DMS153 (cell line): ENCODE measurements at regions not wholly inside any gene's neighbourhood (a gene's known extent, or its start where the extent isn't known, plus 50 kb on each side); places are given as distances from the start of the nearest gene placed in this dataset.
A peak's percentile ranks its signal among the peaks of the same experiment; 100 is the strongest.
"Not testable (repeated sequence)": the region's sequence is repeated elsewhere in the genome, so short reads cannot be mapped to it uniquely, and the experiment has no call there.

Source experiments
- DNase-seq: peaks from one replicate; lab custom pipeline; 2025; lab: John Stamatoyannopoulos, UW

DNA sequence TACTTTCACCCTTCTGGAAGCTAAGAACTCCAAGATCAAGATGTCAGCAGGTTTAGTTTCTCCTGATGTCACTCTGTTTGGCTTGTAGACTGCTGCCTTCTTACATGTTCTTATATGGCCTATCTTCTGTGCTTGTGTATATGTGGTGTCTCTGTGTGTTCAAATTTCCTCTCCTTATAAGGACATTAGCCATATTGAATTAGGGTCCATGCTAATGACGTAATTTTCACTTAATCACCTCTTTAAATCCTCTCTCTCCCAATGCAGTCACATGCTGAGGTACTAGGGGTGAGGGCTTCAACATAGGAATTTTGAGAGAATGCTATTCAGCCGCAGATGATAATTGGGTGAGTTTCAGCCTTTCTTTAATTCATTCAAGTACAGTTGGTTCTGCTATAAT lies 458.3 kb upstream of the SYT4 start:
- no peak for DNase-seq

DNA sequence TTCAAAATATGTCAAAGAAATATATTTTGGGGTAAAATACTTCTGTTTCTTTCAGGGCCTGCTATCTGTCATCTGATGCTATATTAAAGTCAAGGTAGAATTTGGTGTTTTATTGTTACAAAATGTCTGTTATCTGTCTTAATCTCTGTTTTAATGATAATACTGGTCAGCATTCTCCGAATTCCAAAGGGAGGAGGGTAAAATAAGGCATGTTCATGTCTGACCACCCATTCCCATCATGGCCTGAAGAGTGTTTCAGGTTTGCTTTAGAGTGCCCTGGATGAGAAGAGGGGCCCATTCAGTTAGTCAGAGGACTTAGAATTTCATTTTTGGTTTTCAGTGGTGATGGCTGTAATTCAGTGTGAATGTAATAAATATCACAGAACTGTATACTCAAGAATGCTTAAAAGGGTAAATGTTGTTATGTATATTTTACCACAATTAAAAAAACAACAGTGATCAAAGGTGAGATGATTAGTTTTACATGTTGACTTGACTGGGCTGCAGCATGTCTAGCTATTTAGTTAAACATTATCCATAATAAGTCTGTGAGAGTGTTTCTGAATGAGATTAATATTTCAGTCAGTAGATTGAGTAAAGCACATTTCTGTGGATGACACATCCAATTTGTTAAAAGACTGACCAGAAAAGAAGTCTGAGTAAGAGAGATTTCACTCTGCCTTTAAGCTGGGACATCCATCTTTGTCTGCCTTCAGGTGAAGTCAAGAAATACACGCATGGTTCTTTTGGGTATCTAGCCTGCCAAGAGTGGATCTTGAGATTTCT lies 467.9 kb upstream of the SYT4 start:
- no peak for DNase-seq

DNA sequence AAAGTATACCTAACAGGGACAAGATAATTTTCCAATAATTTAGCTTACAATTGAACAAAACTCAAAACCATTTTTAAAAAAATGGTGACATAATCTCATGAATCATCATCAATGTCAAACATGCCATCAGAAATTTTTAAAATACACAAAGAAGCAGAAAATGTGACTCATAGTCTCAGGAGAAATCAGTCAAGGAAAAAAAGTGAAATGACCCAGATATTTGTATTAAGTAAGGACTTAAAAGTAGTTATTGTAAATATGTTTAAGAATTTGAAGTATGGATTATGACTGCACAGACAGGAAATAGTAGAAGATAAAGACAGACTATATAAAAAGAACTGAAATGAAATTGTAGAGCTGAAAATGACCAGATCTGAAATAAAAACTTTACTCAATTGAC lies 473.9 kb upstream of the SYT4 start:
- no peak for DNase-seq

DNA sequence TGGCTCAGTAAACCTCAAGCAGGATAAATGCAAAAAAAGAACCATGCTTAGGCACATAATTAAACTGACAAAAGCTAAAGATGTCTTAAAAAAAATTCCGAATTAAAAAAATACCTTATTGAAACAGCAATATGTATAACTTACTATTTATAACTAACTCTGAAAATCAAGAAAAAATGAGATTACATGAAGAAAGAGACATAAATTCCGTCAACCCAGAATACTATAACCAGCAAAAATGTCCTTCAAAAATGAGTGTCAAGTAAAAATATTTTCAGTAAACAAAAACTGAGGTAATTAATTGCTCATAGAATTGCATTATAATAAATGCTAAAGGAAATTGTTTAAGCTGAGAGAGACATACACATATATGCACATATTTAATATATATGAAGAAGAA lies 474.5 kb upstream of the SYT4 start:
- DNase-seq: no peak

DNA sequence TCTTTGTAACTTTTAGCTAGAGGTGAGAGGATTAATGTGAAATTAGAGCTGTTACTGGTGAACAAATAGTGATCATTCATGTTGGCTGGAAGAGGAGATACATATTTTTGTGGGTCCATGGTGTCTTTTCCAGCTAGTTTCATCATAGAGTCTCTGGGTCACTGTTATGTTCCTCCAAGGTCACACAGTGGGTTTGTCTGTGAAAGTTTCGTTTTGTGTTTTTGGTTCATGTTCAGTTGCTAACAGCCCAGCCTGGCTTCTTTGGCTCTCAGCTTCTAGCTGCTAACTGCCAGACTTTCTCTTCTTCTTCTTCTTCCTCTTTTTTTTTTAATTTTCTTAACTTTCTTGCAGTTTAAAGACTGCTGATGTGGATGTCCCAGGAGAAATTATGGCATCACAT lies 480.0 kb upstream of the SYT4 start:
- no peak for DNase-seq

DNA sequence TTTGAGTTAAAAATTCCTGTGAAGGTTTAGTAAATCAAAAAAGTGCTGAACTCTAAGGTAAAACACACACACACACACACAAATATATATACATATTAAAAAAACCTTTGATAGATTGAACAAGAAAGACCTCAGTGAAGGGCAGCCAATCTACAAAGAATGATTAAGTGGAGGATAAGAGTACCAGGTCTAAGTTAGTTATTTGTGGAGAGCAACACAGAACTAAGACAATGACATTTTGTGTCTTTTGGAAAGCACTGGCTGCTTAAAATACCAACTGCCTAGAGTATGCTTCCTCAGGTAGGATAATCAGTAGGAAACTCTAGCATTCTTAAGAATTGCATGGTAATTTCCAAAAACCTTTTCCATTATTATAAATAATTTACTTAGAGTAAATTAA lies 481.4 kb upstream of the SYT4 start:
- no peak for DNase-seq

DNA sequence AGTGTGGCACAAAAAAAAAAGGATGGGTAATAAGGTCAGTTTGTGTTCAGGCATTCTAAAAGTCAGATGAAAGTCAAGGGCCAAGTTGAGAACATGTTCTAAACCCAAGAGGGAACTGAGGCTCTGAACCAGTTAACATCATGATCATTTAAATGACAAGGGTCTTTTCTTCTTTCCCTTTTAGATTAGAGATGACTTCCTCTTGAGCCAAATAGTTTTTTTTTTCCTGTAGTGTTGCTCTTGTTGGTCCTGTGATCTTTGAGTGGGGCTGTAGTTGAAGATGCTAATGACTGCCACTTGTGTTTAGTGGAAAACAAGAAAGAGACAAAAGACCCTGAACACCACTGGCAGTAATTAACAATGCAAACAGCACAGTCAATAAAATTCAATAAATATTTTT lies 482.7 kb upstream of the SYT4 start:
- no peak for DNase-seq

DNA sequence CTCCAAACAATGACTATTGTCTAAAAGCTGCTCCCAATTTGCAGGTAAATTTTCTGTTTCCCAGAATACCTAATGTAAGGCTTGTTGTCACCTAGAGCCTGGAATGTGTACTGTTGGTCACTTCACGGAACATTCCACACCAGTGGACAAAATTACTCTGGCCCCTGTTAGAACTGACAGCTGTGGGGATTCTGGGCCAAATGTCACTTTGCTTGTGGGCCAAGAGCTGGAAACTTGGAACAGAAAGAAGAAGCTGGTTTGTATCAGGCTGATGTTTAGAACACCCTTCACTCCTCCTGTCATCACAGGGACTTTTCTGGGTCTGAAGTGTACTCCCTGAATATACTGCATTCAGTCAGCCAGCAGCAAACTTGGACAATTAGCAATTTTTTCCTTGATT lies 495.6 kb upstream of the SYT4 start:
- DNase-seq: no peak

DNA sequence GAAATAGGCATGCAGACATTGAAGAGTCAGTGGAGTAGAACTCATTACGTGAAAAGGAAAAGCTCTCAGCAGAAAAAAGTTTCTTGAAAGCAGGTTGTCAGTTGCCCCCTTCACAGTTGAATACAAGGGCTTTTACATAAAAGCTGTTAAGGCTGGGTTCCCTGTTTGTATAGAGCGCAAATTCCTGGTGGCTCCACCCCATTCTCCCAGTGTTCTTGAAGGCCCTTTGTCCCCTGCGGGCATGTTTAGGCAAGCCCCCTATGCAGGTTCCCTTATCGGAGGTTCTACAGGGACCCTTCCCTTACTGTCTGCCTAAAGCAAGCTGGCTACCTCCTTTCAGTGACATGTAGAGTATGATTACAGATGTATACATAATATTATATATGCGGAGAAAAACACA lies 497.2 kb upstream of the SYT4 start:
- DNase-seq: no peak

DNA sequence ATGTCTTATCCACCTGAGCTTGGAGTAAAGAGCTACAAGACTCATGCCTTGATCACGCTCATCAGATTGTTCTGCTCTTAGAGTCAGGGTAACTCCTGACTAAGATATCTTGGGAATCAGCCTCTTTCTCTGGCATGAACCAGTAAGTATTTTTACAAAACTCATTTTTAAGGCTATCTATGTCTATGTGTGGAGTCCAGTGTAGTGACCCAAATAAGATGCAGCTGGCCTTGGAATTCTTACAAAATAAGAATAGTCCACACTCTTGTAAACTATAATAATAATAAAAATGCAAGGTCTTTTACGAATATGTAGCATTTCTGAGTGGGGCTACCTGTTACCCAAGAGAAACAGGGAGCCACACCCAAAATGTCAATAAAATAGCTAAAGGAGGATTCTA lies 498.3 kb upstream of the SYT4 start:
- DNase-seq: no peak

DNA sequence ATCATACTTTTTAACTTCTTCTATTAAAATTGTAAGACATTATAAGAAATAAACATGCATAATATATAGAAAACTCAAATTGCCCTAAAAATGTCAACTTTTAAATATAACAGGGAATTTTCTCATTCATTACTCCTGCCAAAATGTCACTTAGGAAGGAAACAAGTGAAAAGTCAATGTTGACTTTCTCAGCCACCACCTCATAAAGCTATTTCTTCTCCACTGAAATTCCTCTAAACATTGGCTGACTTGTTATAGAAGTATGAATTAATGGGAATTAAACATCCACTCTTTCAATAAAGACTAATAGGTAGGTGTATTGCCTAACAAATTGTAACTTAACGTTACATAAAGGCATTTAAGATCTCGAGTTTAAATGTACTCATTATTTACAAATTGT lies 499.7 kb upstream of the SYT4 start:
- DNase-seq: no peak

DNA sequence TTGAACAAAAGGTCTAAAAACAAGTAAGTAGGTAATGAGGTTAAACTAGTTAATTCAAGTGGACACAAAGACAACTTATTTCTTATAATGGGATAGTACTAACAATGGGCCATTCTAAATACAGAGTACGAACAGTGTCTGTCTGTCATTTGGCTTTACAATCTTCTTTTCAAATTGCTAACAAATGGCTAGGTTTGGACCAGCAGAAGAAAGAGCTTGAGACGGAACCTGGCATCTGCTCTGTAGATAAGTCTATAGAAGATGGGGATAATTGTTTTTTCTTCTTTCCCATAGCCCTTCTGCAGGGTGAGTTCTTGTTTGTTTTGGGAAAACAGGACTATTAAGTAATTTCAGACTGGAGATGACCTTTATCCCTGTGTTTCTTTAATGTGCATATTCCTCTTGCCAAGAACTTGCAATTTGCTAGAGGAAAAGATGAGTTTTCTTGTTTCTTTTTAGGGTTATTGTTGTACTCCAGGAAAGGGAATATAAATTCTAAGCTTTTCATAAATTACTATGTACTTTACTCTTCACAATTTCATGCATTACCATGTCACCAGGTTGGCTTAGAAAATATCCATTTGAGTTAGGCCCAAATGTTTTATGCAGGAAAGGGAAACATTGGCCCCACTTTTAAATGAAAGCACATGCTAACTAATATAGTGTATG lies 500.5 kb upstream of the SYT4 start:
- no peak for DNase-seq

DNA sequence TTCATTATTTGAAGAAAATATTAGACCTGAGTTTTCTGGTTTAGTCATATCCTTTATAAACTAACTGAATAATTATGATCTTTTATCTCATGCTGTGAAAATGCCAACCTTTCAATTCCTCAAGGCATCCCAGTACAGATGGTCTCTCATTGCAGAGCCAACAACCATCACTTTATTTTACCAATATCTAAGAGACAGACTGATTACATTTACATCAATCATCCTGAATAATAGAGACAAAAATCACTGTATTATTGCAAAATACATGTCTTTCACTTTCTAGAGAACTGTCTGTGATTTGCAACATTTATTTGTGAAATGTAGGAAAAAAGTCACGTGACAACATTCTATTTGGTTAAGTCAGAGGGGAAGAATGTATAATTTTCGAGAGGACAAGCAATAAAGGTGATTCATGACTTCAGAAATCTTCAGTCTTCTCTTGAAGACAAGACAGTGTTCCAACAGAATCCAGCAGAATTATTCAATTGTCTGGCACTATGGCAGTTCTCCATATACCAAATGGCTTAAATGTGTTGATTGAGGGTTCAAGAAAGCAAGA lies 503.6 kb upstream of the SYT4 start:
- DNase-seq: no peak

DNA sequence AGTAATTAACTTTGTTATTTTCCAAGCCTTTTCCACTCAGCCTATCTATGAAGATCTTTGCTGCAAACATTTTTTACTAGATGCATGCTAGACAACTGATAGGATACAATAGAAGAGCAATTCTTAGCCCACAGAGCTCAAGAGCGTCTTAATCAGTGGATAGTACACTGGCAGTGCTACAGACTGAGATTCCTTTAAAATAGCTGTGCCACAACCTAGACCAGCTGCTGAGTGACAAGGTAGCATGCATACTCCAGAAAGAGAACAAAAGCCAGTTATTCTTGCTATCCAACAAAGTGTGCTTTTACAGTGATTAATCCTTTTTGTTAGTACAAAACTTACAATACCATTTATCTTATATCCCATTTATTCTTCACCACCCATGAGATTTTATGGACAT lies 507.9 kb upstream of the SYT4 start:
- DNase-seq: no peak

DNA sequence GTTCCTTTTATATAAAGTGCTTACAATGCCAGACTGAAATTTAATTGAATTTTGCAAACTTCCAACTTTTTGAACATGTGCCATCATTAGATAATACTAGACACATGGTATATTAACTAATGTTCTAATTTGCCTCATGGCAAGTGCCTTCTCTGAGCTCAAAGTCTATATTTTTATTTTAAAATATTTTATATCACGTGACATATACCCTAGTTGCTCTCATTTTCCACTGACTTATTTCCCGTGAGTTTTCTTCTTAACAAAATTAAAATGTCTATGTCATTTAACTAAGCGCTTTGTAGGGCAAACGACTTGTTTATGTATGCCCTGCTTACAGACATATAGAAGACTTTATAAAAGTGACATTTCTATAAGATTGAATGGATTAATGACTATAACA lies 509.6 kb upstream of the SYT4 start:
- DNase-seq: no peak

DNA sequence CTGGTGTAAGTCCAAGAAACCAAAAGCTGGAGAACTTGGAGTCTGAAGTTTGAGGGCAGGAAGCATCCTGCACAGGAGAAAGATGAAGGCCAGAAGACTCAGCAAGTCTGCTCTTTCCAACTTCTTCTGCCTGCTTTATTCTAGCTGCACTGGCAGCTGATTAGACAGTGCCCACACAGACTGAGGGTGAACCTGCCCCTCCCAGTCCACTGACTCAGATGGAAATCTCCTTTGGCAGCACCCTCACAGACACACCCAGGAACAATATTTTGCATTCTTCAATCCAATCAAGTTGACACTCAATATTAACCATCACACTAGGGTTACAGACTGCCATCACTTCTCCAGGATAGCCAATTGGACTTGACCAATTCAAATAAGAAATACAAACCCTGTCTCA lies 510.4 kb upstream of the SYT4 start:
- not testable (repeated sequence) for DNase-seq

DNA sequence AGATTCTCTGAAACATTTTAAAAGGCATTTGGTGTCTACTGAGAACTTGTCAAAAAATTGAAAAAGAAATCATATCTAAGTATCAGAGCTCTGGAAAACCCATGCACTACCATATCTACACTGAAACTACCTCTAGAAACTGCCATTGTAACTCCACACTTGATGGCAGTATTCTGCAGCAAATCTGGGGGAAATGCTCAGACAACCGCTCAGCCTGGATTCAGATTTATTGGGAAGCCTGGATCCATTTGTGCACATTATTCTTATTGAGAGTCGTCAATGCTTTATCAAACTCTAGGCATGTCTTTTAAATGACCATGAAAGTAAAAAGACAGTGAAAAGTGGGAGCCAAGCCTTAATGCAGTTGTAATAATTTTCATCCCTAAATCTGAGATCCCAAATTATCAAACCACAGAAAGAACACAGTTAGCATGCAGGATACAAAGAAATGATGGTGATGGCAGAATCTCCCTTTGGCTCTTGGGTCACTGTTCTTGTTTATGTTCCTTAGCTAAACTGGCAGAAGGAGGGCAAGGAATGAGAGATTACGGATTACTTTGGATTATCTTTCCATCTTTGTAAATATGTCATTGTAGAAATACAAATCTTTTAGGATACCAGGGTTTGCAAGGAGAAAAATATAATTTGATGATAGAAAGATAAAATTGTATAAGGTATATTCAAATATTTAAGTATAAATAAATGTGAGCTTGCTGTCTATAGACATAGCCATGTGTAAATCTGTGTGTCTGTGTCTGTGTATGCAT lies 512.1 kb upstream of the SYT4 start:
- peak; percentile 38 for DNase-seq

DNA sequence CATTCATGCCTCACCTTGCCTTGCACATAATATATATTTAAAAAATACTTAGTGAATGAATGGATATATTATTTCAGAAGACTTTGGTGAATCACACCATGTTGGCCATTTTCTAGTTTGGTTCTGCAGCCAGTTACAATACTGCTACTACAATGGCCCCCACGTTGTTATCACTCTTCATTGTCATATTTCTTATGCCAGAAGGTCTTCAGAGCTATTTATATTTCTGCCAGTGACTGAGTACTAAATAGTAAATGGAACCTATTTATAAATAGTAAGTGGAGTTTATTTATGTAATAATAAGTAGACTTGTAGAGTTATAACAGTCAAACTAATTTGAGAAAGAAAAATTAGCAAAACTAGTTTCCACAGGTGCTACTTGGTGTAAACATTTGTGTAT lies 516.6 kb upstream of the SYT4 start:
- DNase-seq: no peak

DNA sequence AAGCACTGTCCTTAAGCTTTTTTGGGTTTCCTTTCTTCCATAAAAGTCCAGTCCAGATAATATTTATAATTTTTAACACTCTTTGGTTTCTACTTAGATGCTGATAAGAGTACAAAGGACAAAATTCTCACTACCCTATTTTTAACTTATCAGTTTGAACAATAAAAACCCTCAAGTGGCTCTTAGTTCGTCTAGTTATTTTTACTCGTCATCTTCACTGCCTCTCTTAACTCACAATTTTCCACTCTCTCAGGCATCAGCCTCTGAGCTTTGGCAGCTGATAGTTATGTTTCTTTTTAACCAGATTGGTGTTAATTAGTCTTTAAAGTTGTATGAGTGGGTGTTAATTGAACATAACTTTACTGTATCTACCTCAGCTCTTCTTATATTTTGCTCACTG lies 517.1 kb upstream of the SYT4 start:
- DNase-seq: no peak

DNA sequence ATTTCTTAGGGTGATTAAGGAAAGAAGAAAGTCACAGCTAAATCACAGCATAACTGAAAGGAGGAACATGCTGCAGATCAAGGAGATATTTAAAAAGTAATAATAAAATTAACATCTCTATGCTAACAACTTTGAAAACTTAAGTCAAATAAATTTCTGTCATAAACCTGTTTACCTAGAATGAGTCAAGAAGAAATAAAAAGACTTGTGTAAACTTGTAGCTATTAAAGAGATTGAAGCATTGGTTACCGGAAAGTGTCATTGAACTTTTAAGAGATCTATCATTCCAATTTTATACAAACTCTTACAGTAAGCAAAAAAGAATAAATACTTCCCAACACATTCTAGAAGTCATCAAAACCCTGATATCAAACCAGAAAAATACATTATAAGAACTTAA lies 520.1 kb upstream of the SYT4 start:
- no peak for DNase-seq

DNA sequence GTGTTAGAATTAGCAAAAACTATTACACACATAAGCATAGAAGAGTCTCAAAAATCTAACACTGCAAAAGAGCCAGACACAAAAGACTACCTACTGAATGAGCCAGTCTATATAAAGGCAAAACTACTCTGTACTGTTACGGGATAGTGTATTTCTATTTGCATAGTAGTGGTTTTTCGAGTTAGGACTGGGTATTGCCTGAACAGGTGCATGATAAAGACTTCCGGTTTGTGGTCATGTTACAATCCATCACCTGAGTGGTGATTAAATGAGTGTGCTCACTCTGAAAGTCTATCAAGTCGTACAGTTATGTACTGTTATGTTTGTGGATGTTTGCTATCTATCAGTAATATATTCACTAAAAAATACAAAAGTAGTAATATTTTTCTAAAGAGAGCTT lies 523.3 kb upstream of the SYT4 start:
- no peak for DNase-seq

DNA sequence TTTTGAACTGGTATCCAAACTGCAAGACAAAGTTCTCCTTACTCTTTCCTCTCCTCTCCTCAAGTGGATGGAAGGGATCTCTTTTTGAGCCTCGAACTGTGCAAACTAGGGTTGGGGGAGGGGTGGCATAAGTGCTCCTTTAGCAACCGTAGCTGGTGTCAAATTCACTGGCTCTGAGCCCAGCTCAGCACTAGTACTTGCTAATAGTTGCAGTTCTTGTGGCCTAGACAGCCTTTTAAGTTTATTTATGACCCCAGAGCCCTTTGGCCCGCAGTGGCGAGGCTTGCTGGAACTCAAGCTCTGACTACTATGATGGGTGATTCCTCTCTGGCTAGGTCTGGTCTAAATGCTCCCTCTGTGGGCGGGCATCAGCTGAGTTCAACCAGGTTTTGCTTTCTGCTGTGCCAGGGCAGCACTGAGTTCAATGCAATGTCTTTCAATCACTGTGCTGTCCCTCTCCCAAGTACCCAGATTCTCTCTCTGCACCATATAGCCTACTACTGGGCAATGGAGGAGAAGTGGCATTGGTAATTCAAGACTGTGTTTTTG lies 528.4 kb upstream of the SYT4 start:
- peak; percentile 49 for DNase-seq

DNA sequence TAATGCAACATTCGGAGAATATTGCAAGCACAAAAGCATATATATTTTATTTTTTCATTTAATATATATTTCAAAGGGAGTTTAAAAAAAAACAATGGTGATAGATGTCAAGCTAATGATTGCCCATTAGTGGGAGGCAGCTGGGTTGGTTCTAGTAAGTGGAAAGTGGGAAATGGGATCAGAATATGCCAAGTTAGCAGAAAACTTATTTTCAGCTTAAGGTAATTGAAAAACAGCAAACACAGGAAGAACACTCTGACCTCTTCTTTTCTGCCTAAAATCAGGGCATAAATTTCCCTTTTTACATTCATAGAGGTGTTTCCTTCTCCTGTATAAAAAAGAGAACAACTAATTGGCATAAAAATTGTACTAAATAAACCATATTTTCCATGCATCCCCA lies 535.3 kb upstream of the SYT4 start:
- DNase-seq: no peak
